CD4-positive, alpha-beta T cell treated with Interleukin-6 for 4 hours (primary cell): ENCODE measurements at regions not wholly inside any gene's neighbourhood (a gene's known extent, or its start where the extent isn't known, plus 50 kb on each side); places are given as distances from the start of the nearest gene placed in this dataset.

Source experiments
- DNase-seq: peaks from one replicate; pipeline ENCODE4 v3.0.0-alpha.2; 2020; ENCODE audit warnings: mixed read lengths

- DNase-seq = no peak
These were observed 69.2 kb upstream of the PSMA6 start for GRCh38 chr14:35222872-35223466.

- no peak for DNase-seq
These were observed 68.3 kb upstream of the PSMA6 start for GRCh38 chr14:35223927-35224326.

- no peak for DNase-seq
These were observed 67.6 kb upstream of the PSMA6 start for GRCh38 chr14:35224615-35225014.

GRCh38 chr14:35229084-35229791 is 62.9 kb upstream of the PSMA6 start:
- no peak for DNase-seq

GRCh38 chr14:35229792-35230089 is 62.4 kb upstream of the PSMA6 start:
- DNase-seq = no peak

DNA sequence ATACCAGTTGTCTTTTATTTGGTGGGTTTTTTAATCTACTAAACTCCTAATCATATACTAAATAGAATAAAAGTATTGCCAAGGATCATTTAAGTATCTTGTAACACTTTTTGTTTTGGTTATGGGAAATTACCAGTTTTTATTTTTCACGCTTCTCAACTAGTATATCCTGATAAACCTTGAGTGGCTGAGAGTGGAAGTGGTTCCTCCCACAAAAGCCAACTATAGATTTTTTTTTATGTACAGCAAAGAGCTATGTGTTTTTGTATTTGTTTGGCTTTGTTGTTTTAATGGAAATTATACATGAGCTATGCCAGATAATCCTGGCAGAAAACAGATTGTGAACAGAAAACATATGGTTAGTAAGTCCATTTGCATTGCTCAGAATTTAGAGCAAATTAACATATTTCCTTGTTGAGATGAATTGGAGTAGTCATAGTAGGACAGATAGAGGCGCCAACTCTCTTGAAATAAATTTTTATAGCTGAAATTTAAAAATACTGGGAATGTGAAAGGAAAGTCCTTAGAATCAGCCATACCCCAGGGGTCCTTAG is 60.9 kb upstream of the PSMA6 start:
- DNase-seq = no peak

DNA sequence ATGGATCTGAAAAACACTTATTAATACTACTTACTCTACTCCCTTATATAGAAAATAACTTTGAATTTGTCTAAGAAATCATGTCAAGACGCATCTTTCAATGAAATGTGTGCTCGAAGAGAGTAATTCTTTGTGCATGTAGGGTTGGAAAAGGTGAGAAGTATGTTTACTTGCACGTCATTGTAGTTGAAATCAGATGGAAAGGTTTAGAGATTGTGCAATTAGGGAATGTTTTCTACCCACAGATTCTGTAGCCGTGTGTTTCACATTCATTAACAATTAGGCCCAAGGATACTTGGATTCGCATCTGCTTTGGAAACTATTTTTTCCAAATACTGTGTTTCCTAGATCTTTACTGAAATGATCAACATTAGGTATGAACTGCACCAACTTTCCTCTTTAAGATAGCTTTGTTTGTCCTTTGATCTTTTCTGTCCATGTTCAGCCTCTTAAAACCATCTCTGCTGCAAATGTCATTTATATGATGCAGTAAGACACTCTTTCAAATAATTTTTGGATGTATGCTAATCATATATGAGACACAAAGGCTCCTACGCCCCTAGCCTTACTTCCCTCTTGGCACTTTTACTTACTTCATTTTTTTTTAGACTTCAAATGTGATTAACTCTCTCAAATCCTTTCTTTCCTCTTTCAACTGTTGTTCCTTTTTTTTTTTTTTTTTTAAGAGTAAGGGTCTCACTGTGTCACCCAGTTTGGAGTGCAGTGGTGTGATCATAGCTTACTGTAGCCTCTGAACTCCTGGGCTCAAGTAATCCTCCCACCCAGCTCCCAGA is 58.0 kb upstream of the PSMA6 start:
- DNase-seq = no peak

DNA sequence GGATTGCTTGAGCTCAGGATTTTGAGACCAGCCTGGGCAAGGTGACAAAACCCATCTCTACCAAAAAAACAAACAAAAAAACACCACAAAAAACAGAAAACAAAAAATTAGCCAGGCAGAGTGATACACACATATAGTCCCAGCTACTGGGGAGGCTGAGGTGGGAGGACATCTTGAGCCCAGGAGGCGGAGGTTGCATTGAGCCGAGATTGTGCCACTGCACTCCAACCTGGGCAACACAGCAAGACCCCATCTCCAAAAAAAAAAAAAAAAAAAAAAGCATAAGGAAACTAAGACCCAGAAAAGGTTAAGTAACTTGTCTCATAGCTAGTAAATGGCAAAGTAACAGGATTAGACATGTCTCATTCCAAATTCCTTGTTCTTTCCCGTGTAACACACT is 56.3 kb upstream of the PSMA6 start:
- no peak for DNase-seq

DNA sequence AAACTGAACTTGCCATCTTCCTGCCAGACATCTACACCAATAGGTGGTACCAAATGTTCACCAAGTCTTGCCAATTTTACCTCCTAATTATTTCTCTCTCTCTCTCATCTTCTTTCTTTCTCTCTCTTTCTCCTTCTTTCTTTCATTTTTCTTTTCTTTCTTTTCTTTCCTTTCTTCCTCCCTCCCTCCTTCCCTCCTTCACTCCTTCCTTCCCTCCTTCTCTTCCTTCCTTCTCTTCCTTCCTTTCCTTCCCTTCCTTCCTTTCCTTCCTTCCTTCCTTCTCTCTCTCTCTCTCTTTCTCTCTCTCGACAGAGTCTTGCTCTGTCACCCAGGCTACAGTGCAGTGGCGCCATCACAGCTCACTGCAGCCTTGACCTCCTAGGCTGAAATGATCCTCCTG is 55.4 kb upstream of the PSMA6 start:
- no peak for DNase-seq

DNA sequence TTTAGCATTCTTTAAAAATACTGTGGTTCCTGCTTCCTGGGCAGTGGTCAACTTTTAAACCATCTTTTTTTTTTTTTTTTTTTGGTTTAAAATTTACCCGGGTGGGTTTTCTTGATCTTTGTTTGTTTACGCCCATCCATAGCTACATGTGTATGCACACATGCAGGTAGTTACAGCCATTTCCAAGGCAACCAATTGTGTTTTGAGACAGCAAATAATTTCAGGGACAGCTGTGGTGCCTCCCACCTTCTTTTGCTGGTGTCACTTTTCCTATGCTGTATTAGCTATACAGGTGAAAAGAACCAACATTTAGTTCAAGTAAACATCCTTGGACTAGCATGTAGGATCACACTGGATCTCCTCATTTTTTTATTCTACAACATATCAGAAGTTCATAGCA is 52.0 kb upstream of the PSMA6 start:
- no peak for DNase-seq
